GM19372 (cell line): ENCODE measurements at regions not wholly inside any gene's neighbourhood (a gene's known extent, or its start where the extent isn't known, plus 50 kb on each side); places are given as distances from the start of the nearest gene placed in this dataset.

Experiments
- ATAC-seq: cut with Tn5 transposase; IDR thresholded peaks from one replicate; pipeline ENCODE4 v1.9.1; 2021; ENCODE audit warnings: mild to moderate bottlenecking, low read depth, moderate library complexity; ENCODE audit not compliant: unreplicated experiment

DNA sequence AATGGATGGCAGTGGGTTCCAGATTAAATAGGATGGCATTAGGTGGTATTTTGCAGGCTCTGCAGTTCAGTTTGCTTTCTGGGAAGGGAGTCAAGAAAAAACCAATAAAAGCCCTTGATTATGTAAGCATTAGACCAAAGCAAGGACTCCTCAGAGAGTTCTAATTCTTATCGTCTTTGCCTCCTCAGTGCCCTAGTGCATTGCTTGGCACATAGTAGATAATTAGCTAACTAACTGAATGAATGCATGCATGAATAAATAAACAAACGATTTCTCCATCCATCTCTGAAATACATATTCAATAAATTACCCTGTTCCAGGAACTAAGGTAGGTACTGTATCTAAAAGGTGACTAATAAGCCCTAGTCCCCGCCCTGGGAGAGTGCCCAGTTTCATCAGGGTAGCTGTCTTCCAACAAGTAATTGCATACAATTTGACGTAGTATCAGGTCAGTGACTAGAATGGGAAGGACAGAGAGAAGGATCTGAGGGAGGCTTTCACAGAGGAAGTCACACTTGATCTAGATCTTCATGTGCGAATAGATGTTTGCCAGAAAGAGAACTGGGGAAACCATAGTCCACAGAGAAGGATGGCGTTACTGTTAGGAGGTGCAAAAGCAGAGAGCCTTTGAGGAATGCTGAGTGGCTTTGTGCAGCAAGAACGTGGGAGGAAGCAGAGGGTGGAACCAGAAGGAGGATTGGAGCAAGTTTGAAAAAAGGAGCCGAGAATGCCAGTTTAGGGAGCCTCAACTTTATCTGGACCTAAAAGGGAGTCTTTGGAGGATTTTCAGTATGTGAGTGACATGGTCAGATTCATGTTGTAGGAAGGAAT, 111.4 kb downstream of the TBX19 start:
- no peak for ATAC-seq

DNA sequence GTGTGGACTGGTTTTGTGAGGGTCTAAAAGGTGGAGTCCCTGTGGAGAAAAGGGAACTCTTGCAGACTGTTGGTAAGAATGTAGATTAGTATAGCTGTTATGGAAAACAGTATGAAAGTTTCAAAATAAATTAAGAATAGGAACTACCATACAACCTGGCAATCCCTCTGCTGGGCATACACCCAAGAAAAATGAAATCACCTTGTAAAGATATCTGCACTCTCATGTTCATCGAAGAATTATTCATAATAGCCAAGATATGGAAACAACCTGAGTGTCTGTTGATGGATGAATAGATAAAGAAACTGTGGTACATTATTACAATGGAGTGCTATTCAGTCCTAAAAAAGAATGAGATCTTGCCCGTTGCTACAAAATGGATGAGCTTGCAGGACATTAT, 109.6 kb downstream of the TBX19 start:
- ATAC-seq: no peak

GRCh38 chr1:168387781-168388760, 107.4 kb downstream of the TBX19 start:
- no peak for ATAC-seq

DNA sequence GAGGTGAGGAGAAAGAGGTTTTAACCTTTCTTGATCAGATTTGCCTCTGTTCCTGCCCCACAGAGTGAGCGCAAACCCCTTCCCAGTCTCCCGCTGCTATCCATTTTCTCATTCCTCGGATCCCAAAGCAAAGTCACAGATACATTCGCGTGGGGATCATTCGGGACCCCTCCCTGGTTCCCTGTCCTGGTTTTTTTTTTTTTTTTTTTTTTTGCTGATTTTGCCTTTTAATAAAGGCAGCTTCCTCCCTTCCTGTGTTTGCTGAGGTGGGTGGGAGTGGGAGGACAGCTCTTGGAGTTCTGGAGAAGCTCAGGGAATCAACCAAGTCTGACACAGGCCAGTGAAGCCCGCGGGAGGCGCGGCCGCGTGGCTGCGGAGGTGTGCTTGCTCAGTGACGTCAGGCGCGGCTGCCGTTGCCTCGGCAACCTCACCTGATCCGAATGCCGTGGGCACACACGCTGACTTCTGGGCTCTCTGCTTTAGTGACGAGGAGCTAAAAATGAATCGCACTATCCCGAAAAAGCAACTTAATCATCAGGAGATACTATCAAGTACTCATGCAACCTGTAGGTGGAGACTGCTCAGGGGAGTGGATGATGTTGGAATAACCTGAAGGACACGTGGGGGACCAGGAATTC, 106.4 kb downstream of the TBX19 start:
- ATAC-seq: no peak

DNA sequence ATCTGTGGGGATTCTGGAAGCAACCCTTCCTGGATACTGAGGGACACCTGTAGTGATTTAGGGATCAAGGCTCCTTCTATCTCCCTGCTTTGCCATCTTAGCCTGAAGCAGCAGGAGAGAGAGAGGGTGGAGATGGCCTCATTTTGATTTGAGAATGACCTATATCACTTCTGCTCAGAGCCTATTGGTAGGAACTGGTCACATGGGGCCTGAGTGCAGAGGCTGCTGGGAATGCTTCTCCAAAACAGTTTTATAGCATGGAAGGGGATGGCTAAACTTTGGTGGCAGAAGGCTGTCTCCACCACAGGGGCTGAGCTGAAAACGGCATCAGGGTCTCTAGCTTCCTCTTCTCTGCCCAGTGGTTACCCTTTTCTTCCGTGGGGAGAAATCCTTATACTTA, 105.8 kb downstream of the TBX19 start:
- no peak for ATAC-seq

GRCh38 chr1:168381850-168382249, 101.2 kb downstream of the TBX19 start:
- no peak for ATAC-seq

- no peak for ATAC-seq
Observed at GRCh38 chr1:168380945-168381344, 100.3 kb downstream of the TBX19 start.

GRCh38 chr1:168379104-168379860, 98.6 kb downstream of the TBX19 start:
- ATAC-seq: no peak

DNA sequence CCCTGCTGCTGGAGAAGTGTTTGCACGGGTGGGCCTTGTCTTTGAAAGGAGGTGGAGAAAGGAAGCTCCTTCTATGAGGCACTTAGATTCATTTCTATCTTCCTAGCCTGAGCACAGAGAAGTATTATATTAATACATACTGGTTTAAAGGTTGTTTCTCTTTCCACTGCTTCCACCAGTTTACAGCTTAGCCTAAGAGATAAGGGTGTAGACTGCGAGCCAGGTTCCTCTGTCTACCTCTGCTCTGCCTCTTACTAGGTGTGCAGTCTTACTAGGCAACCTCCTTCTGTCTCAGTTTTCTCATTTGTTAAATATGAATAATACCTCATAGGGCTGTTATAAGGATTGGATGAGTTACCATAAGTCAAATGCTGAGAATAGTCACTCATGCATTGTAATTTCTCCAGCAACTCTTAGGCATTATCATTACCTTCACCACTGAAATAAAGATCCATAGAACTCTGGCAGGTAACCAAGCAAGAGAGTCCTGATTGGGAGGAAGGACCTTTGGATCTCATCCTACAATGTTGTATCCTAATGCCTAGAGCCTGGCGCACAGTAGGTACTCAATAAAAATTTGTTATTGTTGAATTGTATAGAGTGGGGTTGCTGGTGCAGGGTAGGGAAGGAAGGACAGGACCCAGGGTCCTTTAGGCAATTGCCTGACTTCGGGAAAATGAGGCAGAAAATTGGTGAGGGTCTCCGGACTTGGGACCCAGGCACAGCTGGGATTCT, 95.1 kb downstream of the TBX19 start:
- no peak for ATAC-seq

GRCh38 chr1:168374566-168374965, 93.9 kb downstream of the TBX19 start:
- no peak for ATAC-seq

GRCh38 chr1:168373869-168374268, 93.2 kb downstream of the TBX19 start:
- no peak for ATAC-seq

DNA sequence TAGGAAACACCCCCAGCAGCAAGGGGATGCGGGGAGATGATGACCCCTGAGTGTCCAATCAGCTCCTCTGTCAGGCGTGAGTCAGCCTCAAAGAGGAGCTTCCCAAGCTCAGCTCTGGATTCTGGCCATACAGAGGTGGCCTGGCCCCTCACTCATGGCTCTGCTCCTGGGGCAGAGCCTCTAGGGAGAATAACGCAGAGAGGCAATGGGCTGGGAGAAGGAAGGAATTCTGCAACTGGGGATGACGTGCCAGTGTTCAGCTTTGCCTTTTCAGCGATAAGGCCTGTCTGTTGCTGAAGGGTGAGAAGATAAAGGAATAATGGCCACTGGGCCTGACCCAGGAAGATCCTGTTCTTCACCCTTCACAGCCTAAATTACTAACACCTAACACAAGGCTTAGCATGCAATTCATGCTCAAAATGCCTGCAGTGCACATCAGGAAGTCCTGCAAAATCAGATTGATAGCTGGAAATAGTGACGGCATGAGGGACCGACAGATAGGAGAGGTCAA, 92.2 kb downstream of the TBX19 start:
- no peak for ATAC-seq

GRCh38 chr1:168372307-168372706, 91.6 kb downstream of the TBX19 start:
- ATAC-seq: no peak

- no peak for ATAC-seq
Observed at GRCh38 chr1:168371477-168371876, 90.8 kb downstream of the TBX19 start.

GRCh38 chr1:168370586-168370985, 89.9 kb downstream of the TBX19 start:
- no peak for ATAC-seq

- no peak for ATAC-seq
Observed at GRCh38 chr1:168369655-168370054, 89.0 kb downstream of the TBX19 start.

GRCh38 chr1:168368131-168368530, 87.5 kb downstream of the TBX19 start:
- ATAC-seq: no peak

- ATAC-seq: no peak
Observed at GRCh38 chr1:168365719-168366479, 85.2 kb downstream of the TBX19 start.
